ENCODE measurements at regions not wholly inside any gene's neighbourhood (a gene's known extent, or its start where the extent isn't known, plus 50 kb on each side); places are given as distances from the start of the nearest gene placed in this dataset.

DNA sequence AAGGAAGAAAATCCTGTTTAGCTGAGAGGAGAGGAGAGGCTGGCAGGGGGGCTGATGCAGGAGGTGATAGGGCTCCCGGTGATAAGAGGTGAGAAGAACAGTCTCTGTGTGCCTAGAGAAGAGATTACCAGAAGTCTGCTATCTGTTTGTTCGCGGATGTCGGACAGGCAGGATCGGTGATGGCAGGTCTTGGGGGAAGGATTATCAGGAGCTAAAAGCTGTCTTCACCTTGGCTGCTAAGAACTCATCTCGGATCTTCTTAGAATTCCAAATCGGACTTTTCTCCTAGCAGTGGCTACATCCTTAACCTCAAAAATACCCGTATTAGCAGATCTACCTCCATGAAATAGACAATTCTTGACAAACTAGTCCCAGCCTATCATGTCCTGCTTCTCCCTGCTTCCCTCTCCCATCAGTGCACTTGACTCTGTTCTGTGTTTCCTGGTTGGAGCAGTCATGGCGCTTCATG is 282.1 kb upstream of the TRIB2 start:
- Histone ChIP-seq H3K4me3 (ENCODE audit: low read depth, low read length) (no peak overlapping the region), H3K27me3 (ENCODE audit: control insufficient read depth, insufficient read depth, low read length) (no peaks in the 10 kb centered on the region), H3K36me3 (ENCODE audit: control insufficient read depth, insufficient read depth, low read length) (no peaks in the 10 kb centered on the region)
- TF ChIP-seq, protein P1, sequence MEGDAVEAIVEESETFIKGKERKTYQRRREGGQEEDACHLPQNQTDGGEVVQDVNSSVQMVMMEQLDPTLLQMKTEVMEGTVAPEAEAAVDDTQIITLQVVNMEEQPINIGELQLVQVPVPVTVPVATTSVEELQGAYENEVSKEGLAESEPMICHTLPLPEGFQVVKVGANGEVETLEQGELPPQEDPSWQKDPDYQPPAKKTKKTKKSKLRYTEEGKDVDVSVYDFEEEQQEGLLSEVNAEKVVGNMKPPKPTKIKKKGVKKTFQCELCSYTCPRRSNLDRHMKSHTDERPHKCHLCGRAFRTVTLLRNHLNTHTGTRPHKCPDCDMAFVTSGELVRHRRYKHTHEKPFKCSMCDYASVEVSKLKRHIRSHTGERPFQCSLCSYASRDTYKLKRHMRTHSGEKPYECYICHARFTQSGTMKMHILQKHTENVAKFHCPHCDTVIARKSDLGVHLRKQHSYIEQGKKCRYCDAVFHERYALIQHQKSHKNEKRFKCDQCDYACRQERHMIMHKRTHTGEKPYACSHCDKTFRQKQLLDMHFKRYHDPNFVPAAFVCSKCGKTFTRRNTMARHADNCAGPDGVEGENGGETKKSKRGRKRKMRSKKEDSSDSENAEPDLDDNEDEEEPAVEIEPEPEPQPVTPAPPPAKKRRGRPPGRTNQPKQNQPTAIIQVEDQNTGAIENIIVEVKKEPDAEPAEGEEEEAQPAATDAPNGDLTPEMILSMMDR (IDR thresholded peaks at IDR 0.05; ENCODE audit: insufficient read depth, low read length, poor library complexity, severe bottlenecking): no peak
- DNase-seq (ENCODE audit: low read depth): no peak

DNA sequence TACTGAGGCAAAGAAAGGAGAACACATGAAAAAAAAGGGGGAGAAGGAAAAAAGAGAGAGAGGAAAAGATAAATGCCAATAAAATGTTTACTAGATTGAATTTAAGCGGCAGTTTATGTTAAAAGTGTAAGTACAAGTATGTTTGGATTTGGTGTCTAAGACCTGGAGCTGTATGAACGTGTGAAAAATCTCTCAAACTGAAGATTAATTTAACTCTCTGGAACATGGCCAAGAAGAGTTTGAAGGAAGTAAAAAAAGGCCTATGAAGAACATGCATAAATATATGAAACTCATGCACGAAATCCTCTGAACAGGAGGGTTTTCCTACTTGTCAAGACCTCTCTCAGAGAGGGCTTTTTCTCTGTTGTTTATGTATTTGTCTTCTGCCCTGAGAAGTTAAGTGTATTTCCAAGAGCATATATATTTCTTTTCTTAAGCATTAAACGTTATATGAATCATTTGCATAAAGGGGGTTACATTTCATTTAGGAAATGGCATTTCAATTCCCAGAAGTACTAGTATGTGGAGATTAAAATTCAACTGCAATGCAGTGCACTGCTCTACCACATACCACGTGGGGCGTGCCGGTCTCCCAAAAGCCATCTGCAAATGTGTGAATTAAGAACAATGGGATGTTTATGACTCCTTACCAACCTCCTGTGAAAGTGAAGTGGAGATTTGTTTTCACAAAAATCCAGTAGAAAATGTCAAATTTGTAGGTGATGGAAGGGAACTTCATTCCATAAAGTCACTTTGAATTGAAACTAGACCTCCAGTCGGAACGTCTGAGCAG is 281.1 kb upstream of the TRIB2 start:
- Histone ChIP-seq H3K36me3 (ENCODE audit: control insufficient read depth, insufficient read depth, low read length) (no peaks in the 10 kb centered on the region), H3K4me3 (ENCODE audit: low read depth, low read length) (no peak overlapping the region), H3K27me3 (ENCODE audit: control insufficient read depth, insufficient read depth, low read length) (no peaks in the 10 kb centered on the region)
- TF ChIP-seq, protein P1 (IDR thresholded peaks at IDR 0.05; ENCODE audit: insufficient read depth, low read length, poor library complexity, severe bottlenecking): no peak
- DNase-seq (ENCODE audit: low read depth): no peak

DNA sequence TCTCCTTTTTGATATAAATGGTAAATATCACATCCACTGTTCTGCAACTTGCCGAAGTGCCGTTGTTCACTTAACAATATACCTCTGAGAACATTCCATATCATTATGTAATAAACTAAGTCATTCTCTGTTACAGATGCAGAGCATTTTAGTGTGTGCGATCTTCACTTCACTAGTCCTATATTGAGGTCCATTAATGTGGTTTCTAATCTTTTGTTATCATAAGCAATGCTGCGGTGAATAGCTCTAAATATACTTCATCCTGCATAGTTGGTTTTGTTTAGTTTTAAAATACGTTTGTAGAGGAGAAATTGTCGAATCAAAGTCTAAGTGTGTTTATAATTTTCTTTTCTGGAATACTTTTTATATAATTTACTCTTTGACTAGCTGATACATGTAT is 280.3 kb upstream of the TRIB2 start:
- H3K27me3 ChIP-seq (ENCODE audit: control insufficient read depth, insufficient read depth, low read length): no peaks in the 10 kb centered on the region
- DNase-seq (ENCODE audit: low read depth): no peak
- TF ChIP-seq, protein P1 (IDR thresholded peaks at IDR 0.05; ENCODE audit: insufficient read depth, low read length, poor library complexity, severe bottlenecking): no peak
- H3K36me3 ChIP-seq (ENCODE audit: control insufficient read depth, insufficient read depth, low read length): no peaks in the 10 kb centered on the region
- H3K4me3 ChIP-seq (ENCODE audit: low read depth, low read length): no peak overlapping the region

DNA sequence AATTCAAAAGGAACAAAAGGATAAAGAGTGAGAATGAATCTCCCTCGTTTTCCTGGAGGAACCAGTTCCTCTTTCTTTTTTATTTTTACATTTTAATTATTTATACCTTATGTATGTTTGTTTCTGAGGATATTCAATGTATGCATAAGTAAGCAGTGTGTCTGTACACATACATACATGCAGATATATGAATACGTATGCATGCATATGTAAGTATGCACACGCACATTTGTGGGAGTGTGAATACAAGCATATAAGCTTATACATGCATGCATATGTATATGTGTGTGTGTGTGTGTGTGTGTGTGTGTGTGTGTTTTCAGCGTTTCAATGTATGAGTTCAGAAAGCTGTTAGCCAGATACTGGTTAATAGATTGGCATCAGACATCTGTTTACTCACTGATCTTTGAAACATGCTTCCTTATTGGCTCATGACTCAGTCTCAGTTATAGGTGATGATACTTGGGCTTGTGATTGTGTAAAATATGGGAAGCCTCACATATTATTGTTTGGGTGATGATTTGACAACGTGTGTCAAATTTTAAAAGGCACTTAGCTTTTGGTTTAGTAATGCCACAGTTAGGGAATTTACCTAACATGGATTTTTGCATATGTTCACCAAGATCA is 279.7 kb upstream of the TRIB2 start:
- no peaks in the 10 kb centered on the region for H3K36me3 ChIP-seq (ENCODE audit: control insufficient read depth, insufficient read depth, low read length)
- no peaks in the 10 kb centered on the region for H3K27me3 ChIP-seq (ENCODE audit: control insufficient read depth, insufficient read depth, low read length)
- no peak overlapping the region for H3K4me3 ChIP-seq (ENCODE audit: low read depth, low read length)
- DNase-seq (ENCODE audit: low read depth): no peak
- TF ChIP-seq, protein P1 (IDR thresholded peaks at IDR 0.05; ENCODE audit: insufficient read depth, low read length, poor library complexity, severe bottlenecking): no peak

DNA sequence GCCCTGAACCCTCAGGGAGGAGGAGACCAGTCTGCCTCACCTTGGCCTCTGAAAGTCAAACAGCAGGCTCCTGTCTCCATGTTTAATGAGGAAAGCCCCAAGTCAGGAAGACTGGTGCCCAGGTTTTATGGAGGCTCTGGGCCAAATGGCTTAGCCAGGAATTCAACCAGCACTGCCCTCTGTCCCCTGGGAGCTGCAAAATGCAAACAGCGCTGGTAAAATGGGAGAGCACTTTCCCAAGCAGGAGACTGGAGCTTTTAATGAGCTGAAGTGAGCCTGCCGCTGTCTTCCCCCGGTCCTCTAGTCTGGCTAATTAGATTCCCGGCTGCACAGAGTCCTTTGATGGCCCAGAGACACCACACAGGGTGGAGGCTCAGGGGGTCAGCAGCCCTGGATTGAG is 276.0 kb upstream of the TRIB2 start:
- H3K36me3 ChIP-seq (ENCODE audit: control insufficient read depth, insufficient read depth, low read length): no peaks in the 10 kb centered on the region
- no peaks in the 10 kb centered on the region for H3K27me3 ChIP-seq (ENCODE audit: control insufficient read depth, insufficient read depth, low read length)
- no peak for DNase-seq (ENCODE audit: low read depth)
- H3K4me3 ChIP-seq (ENCODE audit: low read depth, low read length): no peak overlapping the region
- TF ChIP-seq, protein P1 (IDR thresholded peaks at IDR 0.05; ENCODE audit: insufficient read depth, low read length, poor library complexity, severe bottlenecking): no peak
